Hepatocyte (in vitro differentiated cells): ENCODE measurements at regions not wholly inside any gene's neighbourhood (a gene's known extent, or its start where the extent isn't known, plus 50 kb on each side); places are given as distances from the start of the nearest gene placed in this dataset.

ENCODE experiments used
- EZH2 ChIP-seq: fragments of 200-600 bp; sonication (generic); IDR thresholded peaks from 2 replicates; pipeline ENCODE4 v1.6.1; 2016; ENCODE audit warnings: antibody characterized with exemption, mild to moderate bottlenecking, borderline replicate concordance
- EZH2phosphoT487 ChIP-seq: fragments of 200-600 bp; sonication (generic); IDR thresholded peaks from one replicate; pipeline ENCODE4 v1.6.1; 2018; ENCODE audit warnings: antibody characterized with exemption, mild to moderate bottlenecking, low read depth, moderate library complexity; ENCODE audit not compliant: unreplicated experiment, severe bottlenecking
- TF ChIP-seq, protein P1 (sequence below): fragments of 200-600 bp; sonication (generic); IDR thresholded peaks from 2 replicates; pipeline ENCODE4 v1.5.1; 2016; ENCODE audit warnings: antibody characterized with exemption, mild to moderate bottlenecking; ENCODE audit not compliant: poor library complexity

DNA sequence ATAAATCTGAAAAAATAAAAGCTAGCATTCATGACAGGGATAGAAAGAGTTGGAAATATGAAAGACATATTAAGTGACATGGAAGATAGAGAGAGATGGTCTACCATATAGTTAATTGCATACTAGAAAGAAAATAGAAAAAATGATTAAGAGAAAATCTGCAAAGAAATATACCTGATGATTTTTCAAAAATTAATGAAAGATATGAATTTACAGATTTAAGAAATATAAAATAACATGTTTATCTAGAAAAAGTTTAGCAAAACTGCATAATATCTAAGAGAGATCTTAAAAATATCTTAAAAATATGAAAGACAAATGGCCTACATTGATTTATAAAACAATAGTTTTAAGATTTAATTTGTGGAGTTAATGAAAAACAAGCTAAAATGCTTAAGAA, 219.1 kb upstream of the RPS23 start:
- TF ChIP-seq, protein P1, sequence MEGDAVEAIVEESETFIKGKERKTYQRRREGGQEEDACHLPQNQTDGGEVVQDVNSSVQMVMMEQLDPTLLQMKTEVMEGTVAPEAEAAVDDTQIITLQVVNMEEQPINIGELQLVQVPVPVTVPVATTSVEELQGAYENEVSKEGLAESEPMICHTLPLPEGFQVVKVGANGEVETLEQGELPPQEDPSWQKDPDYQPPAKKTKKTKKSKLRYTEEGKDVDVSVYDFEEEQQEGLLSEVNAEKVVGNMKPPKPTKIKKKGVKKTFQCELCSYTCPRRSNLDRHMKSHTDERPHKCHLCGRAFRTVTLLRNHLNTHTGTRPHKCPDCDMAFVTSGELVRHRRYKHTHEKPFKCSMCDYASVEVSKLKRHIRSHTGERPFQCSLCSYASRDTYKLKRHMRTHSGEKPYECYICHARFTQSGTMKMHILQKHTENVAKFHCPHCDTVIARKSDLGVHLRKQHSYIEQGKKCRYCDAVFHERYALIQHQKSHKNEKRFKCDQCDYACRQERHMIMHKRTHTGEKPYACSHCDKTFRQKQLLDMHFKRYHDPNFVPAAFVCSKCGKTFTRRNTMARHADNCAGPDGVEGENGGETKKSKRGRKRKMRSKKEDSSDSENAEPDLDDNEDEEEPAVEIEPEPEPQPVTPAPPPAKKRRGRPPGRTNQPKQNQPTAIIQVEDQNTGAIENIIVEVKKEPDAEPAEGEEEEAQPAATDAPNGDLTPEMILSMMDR: no peak
- TF ChIP-seq EZH2: no peak
- TF ChIP-seq EZH2phosphoT487: no peak
